ENCODE measurements at regions not wholly inside any gene's neighbourhood (a gene's known extent, or its start where the extent isn't known, plus 50 kb on each side); places are given as distances from the start of the nearest gene placed in this dataset.

DNA sequence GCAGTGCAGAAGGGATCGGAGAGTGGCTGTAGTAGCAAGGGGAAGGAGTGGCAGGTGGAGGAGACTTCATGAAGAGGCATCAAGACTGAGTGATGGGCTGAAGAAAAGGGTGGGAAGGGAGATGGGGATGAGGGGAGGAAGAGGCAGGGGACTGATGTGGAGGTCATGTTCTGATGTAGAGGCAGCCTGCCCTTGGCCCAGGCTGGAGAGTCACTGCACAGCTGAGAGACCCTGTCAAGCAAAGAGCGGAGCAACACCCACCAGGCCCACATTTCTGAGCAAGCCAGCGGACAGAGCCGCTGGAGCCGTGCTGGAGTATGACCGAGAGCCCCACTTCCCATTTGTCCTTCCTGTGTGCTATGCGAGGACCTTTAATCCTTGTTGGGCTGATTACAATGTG, 501.6 kb upstream of the MKI67 start:
- intact Hi-C loops (cut with DNase I; ENCODE audit: low total_unique reads): no loop called here
- TF ChIP-seq, protein P1, sequence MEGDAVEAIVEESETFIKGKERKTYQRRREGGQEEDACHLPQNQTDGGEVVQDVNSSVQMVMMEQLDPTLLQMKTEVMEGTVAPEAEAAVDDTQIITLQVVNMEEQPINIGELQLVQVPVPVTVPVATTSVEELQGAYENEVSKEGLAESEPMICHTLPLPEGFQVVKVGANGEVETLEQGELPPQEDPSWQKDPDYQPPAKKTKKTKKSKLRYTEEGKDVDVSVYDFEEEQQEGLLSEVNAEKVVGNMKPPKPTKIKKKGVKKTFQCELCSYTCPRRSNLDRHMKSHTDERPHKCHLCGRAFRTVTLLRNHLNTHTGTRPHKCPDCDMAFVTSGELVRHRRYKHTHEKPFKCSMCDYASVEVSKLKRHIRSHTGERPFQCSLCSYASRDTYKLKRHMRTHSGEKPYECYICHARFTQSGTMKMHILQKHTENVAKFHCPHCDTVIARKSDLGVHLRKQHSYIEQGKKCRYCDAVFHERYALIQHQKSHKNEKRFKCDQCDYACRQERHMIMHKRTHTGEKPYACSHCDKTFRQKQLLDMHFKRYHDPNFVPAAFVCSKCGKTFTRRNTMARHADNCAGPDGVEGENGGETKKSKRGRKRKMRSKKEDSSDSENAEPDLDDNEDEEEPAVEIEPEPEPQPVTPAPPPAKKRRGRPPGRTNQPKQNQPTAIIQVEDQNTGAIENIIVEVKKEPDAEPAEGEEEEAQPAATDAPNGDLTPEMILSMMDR (IDR thresholded peaks at IDR 0.05): no peak
- DNase-seq (ENCODE audit: low spot score in 2 of 2): no peak
- WGBS, 2 donors: 86 to 89% methylated on average over 7 of the region's 7 CpGs
- H3K4me3 ChIP-seq (ENCODE audit: low read depth, poor library complexity, severe bottlenecking): no peak overlapping the region

DNA sequence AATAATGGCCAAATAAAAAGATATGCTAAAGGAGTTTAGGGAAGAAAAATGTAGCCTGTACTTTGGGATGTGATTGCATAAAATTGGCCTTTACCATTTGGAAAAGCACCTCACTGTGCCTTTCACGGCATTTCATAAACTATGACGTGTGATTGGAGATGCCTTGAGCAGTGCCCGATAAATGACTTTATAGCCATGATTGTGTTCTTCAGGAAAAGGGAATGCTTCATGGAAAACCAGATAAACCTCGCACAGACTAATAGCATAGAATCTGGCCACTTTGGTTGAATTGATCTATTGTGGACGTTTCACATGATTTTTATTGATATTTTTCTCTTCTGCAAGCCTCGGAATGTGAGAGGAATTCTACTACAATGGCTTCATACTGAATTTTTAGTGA, 502.0 kb upstream of the MKI67 start:
- no peak overlapping the region for H3K4me3 ChIP-seq (ENCODE audit: low read depth, poor library complexity, severe bottlenecking)
- DNase-seq (ENCODE audit: low spot score in 2 of 2): no peak
- TF ChIP-seq, protein P1 (IDR thresholded peaks at IDR 0.05): no peak
- no peak for TF ChIP-seq POLR2A (IDR thresholded peaks at IDR 0.05)
- intact Hi-C loops (cut with DNase I; ENCODE audit: low total_unique reads): no loop called here
- 89% methylated on average over 6 of the region's 6 CpGs for WGBS, 2 donors

DNA sequence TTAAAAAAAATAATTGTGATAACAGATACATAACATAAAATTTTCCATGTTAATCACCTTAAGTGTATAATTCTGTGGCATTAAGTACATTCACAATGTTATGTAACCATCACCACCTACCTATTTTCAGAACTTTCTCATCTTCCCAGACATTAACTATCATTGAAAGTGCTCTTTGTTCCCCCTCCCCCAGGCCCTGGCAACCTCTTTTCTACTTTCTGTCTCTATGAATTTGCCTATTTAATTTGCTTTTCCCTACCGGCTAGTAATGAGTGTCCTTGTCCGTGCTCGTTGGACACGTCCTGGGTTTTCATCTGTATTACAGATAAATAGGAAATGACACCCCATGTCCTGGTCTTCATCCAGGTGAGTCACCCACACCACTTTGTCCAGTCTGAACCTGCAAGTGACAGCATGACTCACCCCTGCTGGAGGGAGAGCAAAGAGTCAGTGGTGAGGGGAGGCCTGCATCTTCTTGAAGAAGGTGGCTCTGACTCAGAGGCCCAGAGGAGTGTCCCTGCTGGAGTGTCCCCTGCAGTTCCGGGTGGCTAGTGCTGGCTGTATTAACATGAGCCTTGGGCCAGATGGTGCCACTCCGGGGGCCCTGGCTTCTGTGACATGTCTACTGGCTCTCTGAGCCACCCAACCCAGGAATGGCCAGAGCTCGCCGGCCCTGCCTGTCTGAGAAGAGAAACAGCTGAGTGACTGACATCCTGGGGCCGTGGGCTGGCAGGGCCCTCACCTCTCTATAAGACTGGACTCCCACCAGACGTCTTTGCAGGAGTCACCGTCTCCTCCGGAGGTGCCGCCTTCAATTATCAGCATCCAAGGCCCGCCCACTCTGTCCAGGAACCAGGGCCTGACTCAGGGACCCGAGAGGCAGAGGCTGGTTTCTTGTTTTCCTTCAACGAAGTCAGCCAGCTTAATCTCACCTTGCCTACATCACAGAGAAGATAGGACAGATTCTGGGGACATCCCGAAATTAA, 503.2 kb upstream of the MKI67 start:
- DNase-seq (ENCODE audit: low spot score in 2 of 2): no peak
- no peak overlapping the region for H3K4me3 ChIP-seq (ENCODE audit: low read depth, poor library complexity, severe bottlenecking)
- no peak for TF ChIP-seq POLR2A (IDR thresholded peaks at IDR 0.05)
- TF ChIP-seq, protein P1 (IDR thresholded peaks at IDR 0.05): no peak
- 67 to 79% methylated on average over 12 to 15 of the region's 17 CpGs for WGBS, 2 donors
- intact Hi-C loops (cut with DNase I; ENCODE audit: low total_unique reads): loop anchor here (10.0 kb wide), 1 partner anchor 1345 kb away; no protein-coding TSS in a partner anchor

DNA sequence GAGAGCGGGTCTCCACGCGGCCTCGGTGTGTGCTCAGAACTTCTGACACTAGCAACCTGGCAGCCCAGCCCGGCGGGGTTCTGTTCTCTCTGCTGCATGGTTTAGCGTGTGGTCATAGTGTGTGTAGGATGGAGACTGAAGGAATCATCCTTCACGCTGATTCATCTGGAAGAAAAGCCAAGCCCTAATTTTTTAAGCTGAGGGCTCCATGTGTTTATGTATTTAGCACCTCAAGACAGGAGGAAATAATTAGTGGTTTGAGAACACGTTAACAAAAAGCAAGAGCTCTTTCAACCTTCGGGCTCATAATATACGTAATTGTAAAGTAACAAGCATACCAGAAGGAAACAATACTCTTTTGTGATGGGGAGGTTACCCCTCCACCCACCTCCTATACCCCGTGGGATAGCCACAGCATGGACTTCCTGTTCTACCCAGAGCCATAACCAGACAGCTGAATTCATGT, 504.6 kb upstream of the MKI67 start:
- intact Hi-C loops (cut with DNase I; ENCODE audit: low total_unique reads): loop anchor here (10.0 kb wide), 1 partner anchor 1344 kb away; no protein-coding TSS in a partner anchor
- no peak overlapping the region for H3K4me3 ChIP-seq (ENCODE audit: low read depth, poor library complexity, severe bottlenecking)
- DNase-seq (ENCODE audit: low spot score in 2 of 2): no peak
- no peak for TF ChIP-seq POLR2A (IDR thresholded peaks at IDR 0.05)
- TF ChIP-seq, protein P1 (IDR thresholded peaks at IDR 0.05): no peak
- WGBS, 2 donors: 51 to 59% methylated on average over 12 of the region's 12 CpGs

DNA sequence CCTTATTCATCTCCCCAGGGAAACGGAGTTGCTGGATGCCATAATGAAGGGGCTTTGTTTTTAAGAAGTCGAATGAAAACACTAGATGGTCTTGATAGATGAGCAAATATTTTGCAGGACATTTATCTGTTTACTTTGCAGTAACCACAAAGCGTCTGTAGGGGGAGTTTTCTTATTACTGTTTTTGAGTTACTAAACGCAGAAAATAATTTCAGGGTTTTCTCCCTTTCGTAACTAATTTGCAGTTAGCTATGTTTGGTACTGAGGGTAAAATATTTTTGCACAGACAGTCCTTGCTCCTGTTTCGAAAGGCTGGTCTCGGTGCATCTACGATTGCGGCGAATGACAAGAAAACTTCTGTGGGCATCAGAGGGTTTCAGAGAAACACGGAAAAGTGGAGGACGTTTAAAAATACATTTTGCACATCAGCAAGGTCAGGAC, 505.6 kb upstream of the MKI67 start:
- intact Hi-C loops (cut with DNase I; ENCODE audit: low total_unique reads): loop anchor here (10.0 kb wide), 1 partner anchor 1343 kb away; no protein-coding TSS in a partner anchor
- no peak overlapping the region for H3K4me3 ChIP-seq (ENCODE audit: low read depth, poor library complexity, severe bottlenecking)
- DNase-seq (ENCODE audit: low spot score in 2 of 2): no peak
- WGBS, 2 donors: 25 to 37% methylated on average over 12 of the region's 12 CpGs
- TF ChIP-seq, protein P1 (IDR thresholded peaks at IDR 0.05): no peak
- TF ChIP-seq POLR2A (IDR thresholded peaks at IDR 0.05): no peak

Data from lower leg skin (tissue), 4 donors.